Iris pigment epithelial cell (primary cell): ENCODE measurements at regions not wholly inside any gene's neighbourhood (a gene's known extent, or its start where the extent isn't known, plus 50 kb on each side); places are given as distances from the start of the nearest gene placed in this dataset.

Source experiments
- DNase-seq: peaks from one replicate; pipeline ENCODE4 v3.0.0-alpha.2; 2011; ENCODE audit warnings: low read depth

DNA sequence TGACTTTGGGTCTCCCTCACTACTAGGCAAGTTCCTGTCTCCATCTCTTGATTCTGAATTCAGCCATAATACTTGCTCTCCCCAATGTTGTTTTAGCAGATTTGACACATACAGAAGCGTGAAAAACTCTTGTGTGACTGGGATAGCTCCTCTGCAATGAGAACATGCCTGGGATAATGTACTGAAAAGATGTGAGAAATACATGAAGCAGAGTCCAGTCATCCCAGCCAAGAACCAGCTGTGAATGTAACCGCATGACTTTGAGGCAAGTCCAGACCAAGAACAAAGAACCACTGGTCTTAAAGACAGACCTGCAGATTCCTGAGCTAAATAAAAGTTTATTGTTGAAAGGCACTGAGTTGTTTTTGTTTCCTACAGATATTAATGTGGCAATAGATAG lies 135.0 kb downstream of the NMUR2 start:
- no peak for DNase-seq

- DNase-seq: no peak
Observed at GRCh38 chr5:152269533-152269932, 135.5 kb downstream of the NMUR2 start.

DNA sequence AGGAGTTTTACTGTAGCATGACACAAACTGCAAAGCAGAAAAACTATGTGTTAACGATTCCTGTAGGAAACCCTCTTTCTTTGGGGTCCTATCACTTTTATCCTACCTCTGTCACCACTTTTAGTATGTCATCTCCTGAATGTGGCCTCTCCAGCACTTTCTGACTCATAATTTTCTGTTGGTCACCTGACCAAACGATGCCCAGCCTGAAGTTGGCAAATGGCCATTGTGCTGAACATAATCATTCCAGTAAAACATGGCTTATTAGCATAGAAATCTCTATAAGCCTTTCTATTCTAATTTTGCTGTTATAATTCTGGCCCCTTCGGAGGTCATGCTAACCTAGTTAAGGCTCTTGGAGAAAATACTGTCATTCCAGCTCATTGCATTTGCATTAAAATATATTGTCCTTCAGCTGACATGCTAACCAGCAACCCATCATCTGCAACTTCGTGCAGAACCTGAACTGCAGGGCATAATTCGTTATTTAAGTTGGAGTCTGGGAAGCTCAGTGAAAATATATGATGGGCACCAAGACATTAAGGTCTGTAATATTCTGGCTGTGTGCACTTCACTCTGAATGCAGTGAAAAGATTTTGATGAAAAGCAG lies 140.3 kb downstream of the NMUR2 start:
- DNase-seq: no peak

DNA sequence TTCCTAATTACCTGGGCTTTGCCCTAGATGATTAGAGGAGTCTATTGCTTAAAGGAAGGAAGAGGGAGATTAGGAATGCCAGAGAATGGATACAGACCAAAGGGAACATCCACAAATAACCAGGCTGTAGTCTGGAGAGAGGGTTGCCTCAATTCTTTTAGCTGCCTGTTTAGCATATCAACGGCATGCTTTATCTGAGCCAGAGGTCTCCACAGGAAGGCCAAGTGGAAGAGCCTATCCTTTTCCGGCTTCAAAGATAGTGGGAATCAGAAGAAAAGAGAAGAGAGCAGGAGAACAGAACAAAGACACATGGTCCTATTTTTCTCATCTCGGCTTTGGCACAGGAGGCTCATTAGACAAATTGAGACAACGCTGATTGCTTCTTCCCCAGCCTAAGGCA lies 142.4 kb downstream of the NMUR2 start:
- DNase-seq: no peak

DNA sequence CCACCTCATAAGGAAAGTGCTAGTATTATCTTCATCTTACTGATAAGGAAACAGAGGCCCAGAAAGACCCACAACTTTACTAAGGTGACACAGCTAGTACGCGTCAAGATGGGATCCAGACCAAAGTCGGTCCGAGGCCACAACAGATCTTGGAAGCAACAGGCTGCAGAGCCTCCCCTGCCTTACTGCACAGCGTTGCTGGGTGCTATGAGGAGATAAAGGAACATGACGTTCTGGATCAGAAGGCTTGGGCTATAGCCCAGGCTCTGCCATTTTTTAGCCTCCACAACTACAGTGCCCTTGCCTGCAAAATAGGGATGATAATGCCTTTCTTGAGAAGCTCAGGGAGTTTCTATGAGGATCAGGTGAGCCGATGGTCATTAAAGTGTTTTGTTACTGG lies 144.1 kb downstream of the NMUR2 start:
- no peak for DNase-seq

DNA sequence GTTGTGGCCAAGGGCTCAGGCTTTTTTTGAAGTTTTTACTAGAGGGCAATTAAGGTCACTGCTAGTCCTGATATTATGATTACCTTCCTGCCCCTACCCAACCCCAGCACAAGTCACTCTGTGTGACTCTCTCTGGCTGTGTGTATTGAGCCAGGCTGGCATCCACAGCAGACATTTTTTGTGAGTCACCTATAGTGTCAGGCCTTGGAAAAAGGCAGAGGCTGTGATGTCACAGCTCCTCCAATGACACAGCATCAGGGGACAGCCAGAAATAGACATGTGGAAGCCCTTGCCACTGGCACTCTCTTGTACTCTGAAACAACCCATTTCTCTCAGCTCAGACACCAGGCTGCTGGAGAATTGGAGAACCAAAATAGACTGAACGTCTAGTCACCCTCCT lies 145.4 kb downstream of the NMUR2 start:
- no peak for DNase-seq

GRCh38 chr5:152256580-152256979 lies 148.5 kb downstream of the NMUR2 start:
- DNase-seq: no peak

GRCh38 chr5:152255411-152255810 lies 149.7 kb downstream of the NMUR2 start:
- DNase-seq: no peak

DNA sequence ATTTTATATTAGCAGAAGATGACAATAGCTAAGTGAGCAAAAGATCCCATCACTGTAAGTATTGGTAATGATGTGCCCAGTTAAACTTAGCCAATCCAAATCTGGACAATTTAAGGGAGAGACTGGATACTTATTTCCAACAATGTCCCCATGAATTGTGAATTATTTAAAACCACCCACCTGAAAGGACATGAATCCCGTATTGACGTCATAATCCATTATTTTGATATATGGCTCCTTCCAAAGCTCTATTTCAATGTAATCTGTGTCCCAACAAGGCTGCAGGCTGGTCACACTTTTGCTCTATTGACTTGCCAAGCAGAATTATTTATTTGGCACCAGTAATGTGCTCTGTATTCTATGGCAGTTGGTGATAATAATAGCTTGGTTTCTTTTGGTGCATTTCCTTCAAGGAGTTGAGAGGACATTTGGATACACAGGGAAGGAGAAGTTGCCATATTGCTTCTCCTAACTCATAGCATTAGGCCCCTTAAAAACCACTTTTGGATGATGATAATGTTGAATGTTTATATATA lies 157.2 kb downstream of the NMUR2 start:
- DNase-seq: no peak

DNA sequence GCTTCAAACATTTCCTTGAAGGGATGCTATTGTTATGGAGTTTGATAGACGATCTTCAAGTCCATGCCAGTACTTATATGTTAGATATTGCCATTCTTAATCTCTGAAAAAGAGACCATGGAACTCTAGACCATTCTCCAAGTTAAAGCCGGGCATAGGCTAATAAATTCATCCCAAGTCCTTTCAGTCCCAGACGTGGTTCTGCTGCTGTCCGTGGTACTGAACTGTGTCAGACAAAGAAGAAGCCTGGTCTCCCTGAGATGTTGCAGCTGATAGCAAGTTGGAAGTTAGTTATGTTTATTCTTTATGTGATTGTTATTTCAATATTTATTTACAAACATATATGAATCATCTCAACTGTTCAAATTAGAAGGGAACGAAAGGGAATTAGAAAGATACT lies 158.7 kb downstream of the NMUR2 start:
- peak; percentile 8 for DNase-seq

GRCh38 chr5:152237531-152237930 lies 167.5 kb downstream of the NMUR2 start:
- DNase-seq: no peak

DNA sequence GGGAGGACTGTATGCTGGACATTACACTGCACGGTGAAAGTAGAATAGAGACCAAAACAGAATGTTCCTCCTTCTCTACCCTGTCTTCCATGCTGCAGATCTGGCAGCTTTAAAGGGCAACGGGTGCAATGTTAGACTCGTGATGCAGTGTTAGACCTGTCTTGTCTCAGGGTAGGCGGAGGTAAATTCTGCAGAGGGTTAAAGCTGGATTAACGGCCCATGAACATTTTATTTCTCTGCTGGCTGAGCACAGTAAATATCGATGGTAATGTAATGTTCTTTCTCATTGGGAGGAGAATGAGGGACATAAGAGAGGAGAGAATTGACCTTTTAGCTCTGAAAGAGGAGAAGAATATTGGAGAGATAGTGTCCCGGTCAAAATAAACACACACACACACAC lies 178.9 kb downstream of the NMUR2 start:
- DNase-seq: no peak

- DNase-seq: no peak
Observed at GRCh38 chr5:152221721-152222629, 183.1 kb downstream of the NMUR2 start.

DNA sequence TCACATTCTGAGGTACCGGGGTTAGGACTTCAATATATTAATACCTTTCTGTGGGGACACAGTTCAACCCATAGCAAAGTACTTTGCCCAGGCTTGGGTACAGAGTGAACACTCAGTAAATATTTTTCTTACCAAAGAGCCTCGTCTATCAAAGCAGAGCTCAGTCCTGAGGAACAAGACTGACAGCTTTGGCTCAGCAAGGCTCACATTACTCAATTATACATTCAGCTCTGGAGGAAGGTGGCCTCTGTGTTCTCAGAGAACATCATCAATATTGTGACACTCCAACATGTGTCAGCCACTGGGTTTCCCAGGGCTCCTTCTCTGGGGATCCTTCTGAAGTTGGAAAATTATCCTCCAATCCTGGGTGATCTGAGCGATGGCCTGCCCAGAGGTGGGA lies 186.4 kb downstream of the NMUR2 start:
- no peak for DNase-seq

- DNase-seq: no peak
Observed at GRCh38 chr5:152205804-152206203, 199.3 kb downstream of the NMUR2 start.

GRCh38 chr5:152202321-152202720 lies 202.8 kb downstream of the NMUR2 start:
- no peak for DNase-seq

GRCh38 chr5:152193391-152194107 lies 211.5 kb downstream of the NMUR2 start:
- DNase-seq: no peak

GRCh38 chr5:152188251-152188650 lies 216.8 kb downstream of the NMUR2 start:
- no peak for DNase-seq

GRCh38 chr5:152187668-152188067 lies 217.4 kb downstream of the NMUR2 start:
- DNase-seq: no peak

GRCh38 chr5:152185547-152186245 lies 219.4 kb downstream of the NMUR2 start:
- DNase-seq: no peak

GRCh38 chr5:152184266-152184665 lies 220.8 kb downstream of the NMUR2 start:
- no peak for DNase-seq

GRCh38 chr5:152181461-152181860 lies 223.6 kb downstream of the NMUR2 start:
- DNase-seq: no peak
